Neural progenitor cell (in vitro differentiated cells): ENCODE measurements at regions not wholly inside any gene's neighbourhood (a gene's known extent, or its start where the extent isn't known, plus 50 kb on each side); places are given as distances from the start of the nearest gene placed in this dataset.

Source experiments
- CTCF ChIP-seq: fragments of 200-600 bp; sonication (generic); IDR thresholded peaks from 2 replicates; pipeline ENCODE4 v1.5.1; 2017; ENCODE audit warnings: antibody characterized with exemption, mild to moderate bottlenecking
- EZH2 ChIP-seq: fragments of 200-600 bp; sonication (generic); IDR thresholded peaks from 2 replicates; pipeline ENCODE4 v1.6.1; 2017; ENCODE audit warnings: antibody characterized with exemption, mild to moderate bottlenecking, moderate library complexity
- EZH2phosphoT487 ChIP-seq: fragments of 200-600 bp; sonication (generic); IDR thresholded peaks from 2 replicates; pipeline ENCODE4 v1.6.1; 2017; ENCODE audit warnings: antibody characterized with exemption

DNA sequence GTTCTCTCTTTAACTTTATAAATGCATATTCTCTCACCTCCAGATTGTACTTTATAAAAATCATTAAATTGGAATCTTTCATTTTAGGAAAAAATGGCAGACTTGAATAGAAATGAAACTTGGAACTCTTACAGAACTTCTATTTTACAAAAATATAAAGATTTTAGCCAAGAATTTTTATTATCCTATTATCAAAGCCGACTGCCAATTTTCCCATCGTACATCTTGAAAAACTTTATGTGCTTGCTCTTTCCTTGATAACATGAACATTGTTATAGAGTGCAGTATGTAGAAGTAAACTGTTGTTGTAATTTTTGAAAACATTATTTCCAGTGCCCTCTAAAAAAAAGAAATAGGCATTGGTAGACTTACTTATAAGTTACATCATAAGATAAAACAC is 475.7 kb upstream of the REG3G start:
- TF ChIP-seq CTCF = no peak
- no peak for TF ChIP-seq EZH2
- no peak for TF ChIP-seq EZH2phosphoT487
